ENCODE measurements at regions not wholly inside any gene's neighbourhood (a gene's known extent, or its start where the extent isn't known, plus 50 kb on each side); places are given as distances from the start of the nearest gene placed in this dataset.
A peak's percentile ranks its signal among the peaks of the same experiment; 100 is the strongest.
"Not testable (repeated sequence)": the region's sequence is repeated elsewhere in the genome, so short reads cannot be mapped to it uniquely, and the experiment has no call there.

- H3K27ac Mint-ChIP-seq; H3K4me1 Mint-ChIP-seq; H3K36me3 Mint-ChIP-seq; H3K4me3 Mint-ChIP-seq; ATAC-seq (replicated peaks); H3K27me3 Mint-ChIP-seq; DNase-seq; H3K9me3 Mint-ChIP-seq: not testable (repeated sequence)
Observed at GRCh38 chr7:76117306-76117991, 69.5 kb downstream of the MDH2 start.

- H3K9me3 Mint-ChIP-seq; H3K36me3 Mint-ChIP-seq; DNase-seq; H3K27me3 Mint-ChIP-seq; H3K4me3 Mint-ChIP-seq; ATAC-seq (replicated peaks); H3K4me1 Mint-ChIP-seq; H3K27ac Mint-ChIP-seq: not testable (repeated sequence)
Observed at GRCh38 chr7:76118253-76119036, 70.5 kb downstream of the MDH2 start.

GRCh38 chr7:76121044-76121443 is 73.1 kb downstream of the MDH2 start:
- ATAC-seq (replicated peaks) (no peak), DNase-seq (no peak)
- H3K36me3 Mint-ChIP-seq = peaks cover 0 to 1% of the 10 kb centered on the region in 2 donors
- H3K27me3 Mint-ChIP-seq = peaks cover 0 to 5% of the 10 kb centered on the region in 2 donors
- no peak overlapping the region for H3K27ac Mint-ChIP-seq
- no peak overlapping the region for H3K4me3 Mint-ChIP-seq
- H3K4me1 Mint-ChIP-seq = no peaks in the 10 kb centered on the region
- H3K9me3 Mint-ChIP-seq = no peaks in the 10 kb centered on the region

- H3K4me1 Mint-ChIP-seq = no peaks in the 10 kb centered on the region
- no peak overlapping the region for H3K27ac Mint-ChIP-seq
- no peak for DNase-seq
- no peaks in the 10 kb centered on the region for H3K9me3 Mint-ChIP-seq
- H3K36me3 Mint-ChIP-seq = peaks cover 0 to 1% of the 10 kb centered on the region in 2 donors
- peaks cover 0 to 5% of the 10 kb centered on the region in 2 donors for H3K27me3 Mint-ChIP-seq
- ATAC-seq (replicated peaks) = no peak
- H3K4me3 Mint-ChIP-seq = no peak overlapping the region
Observed at GRCh38 chr7:76122516-76123239, 74.8 kb downstream of the MDH2 start.

DNA sequence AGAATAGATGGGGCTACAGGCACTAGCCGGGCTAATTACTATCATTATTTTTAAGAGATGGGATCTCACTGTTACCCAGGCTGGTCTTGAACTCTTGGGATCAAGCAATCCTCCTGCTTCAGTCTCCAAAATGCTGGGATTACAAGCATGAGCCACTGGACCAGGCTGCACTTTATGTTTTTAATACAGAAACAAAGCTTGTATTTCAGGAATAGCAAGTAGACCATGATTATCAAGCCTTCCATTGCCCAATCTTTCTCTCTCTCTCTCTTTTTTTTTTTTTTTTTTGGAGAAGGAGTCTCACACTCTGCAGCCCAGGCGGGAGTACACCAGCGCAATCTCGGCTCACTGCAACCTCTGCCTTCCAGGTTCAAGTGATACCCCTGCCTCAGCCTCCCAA is 75.4 kb downstream of the MDH2 start:
- H3K27ac Mint-ChIP-seq = no peak overlapping the region
- H3K4me1 Mint-ChIP-seq = no peaks in the 10 kb centered on the region
- ATAC-seq (replicated peaks) = no peak

DNA sequence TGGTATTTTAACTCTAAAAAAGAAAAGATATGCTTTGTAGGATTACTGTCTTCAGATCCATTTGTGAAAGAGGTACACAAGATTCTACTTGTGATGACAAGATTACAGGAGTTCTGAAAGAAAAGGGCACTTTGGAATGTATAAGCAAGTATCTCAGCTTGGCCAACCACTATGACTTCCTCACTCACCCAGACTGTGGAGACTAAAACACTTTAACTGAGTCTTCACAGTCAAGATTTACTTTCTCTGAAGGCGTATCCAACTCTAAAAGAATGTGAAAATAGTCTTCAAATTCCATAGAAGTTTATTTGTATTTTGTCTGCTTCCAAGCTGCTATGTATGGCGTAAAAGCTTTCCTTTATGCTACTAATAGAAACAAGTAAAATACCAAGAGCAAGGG is 76.1 kb upstream of the SRRM3 start:
- Mint-ChIP-seq H3K4me3 (no peak overlapping the region), H3K36me3 (no peaks in the 10 kb centered on the region), H3K4me1 (no peaks in the 10 kb centered on the region), H3K9me3 (no peaks in the 10 kb centered on the region), H3K27ac (no peak overlapping the region), H3K27me3 (peaks cover under 1 to 3% of the 10 kb centered on the region in 2 donors)
- ATAC-seq (replicated peaks) (no peak), DNase-seq (no peak)

More for the DNA sequence above, 75.4 kb downstream of the MDH2 start:
- DNase-seq = no peak
- Mint-ChIP-seq H3K9me3 (no peaks in the 10 kb centered on the region), H3K36me3 (peaks cover 0 to under 1% of the 10 kb centered on the region in 2 donors), H3K4me3 (no peak overlapping the region), H3K27me3 (peaks cover 0 to 5% of the 10 kb centered on the region in 2 donors)

GRCh38 chr7:76126632-76127031 is 75.1 kb upstream of the SRRM3 start:
- no peaks in the 10 kb centered on the region for H3K9me3 Mint-ChIP-seq
- H3K4me3 Mint-ChIP-seq = no peak overlapping the region
- peaks cover 0 to 3% of the 10 kb centered on the region in 2 donors for H3K27me3 Mint-ChIP-seq
- no peaks in the 10 kb centered on the region for H3K4me1 Mint-ChIP-seq
- no peak for DNase-seq
- no peak for ATAC-seq (replicated peaks)
- no peak overlapping the region for H3K27ac Mint-ChIP-seq
- H3K36me3 Mint-ChIP-seq = no peaks in the 10 kb centered on the region

DNA sequence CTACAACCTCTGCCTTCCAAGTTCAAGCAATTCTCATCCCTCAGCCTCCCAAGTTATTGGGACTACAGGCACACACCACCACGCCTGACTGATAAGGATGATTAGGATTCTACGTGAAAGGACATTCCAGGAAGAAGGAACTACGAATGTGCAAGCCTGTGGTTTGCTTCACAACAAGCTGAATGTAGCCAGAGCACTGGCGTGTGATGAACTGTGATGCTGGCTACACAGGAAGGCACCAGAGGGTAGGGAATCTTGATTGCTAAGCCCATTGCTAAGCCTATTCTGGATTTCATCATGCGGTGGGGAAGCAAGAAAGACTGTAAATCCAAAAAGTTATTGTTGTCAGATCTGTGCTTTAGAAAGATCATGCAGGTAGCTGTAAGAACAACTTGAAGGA is 72.3 kb upstream of the SRRM3 start:
- DNase-seq (no peak), ATAC-seq (replicated peaks) (no peak)
- no peak overlapping the region for H3K27ac Mint-ChIP-seq
- H3K27me3 Mint-ChIP-seq = peaks cover 0 to 8% of the 10 kb centered on the region in 2 donors
- H3K4me1 Mint-ChIP-seq = peaks cover 10 to 13% of the 10 kb centered on the region in 2 donors
- no peaks in the 10 kb centered on the region for H3K9me3 Mint-ChIP-seq
- no peaks in the 10 kb centered on the region for H3K36me3 Mint-ChIP-seq
- no peak overlapping the region for H3K4me3 Mint-ChIP-seq

DNA sequence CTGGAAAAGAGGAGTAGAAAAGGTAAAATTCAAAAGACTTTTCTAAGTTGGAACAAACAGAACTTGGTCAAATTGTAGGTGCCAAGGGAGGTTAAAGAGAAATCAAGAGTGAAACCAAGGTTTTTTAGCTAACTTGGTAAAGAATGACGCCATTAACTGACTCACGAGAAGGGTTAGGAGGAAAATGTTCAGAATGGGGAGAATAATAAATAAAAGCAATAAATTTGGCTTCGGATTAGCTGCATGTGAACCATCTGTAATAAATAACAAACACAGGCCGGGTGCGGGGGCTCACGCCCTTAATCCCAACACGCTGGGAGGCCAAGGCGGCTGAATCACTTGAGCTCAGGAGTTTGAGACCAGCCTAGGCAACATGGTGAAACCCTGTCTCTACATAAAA is 71.9 kb upstream of the SRRM3 start:
- Mint-ChIP-seq H3K27ac (no peak overlapping the region), H3K4me3 (no peak overlapping the region), H3K36me3 (no peaks in the 10 kb centered on the region), H3K27me3 (peaks cover 0 to 10% of the 10 kb centered on the region in 2 donors), H3K4me1 (peaks cover 10 to 13% of the 10 kb centered on the region in 2 donors), H3K9me3 (no peaks in the 10 kb centered on the region)
- DNase-seq = no peak
- no peak for ATAC-seq (replicated peaks)

DNA sequence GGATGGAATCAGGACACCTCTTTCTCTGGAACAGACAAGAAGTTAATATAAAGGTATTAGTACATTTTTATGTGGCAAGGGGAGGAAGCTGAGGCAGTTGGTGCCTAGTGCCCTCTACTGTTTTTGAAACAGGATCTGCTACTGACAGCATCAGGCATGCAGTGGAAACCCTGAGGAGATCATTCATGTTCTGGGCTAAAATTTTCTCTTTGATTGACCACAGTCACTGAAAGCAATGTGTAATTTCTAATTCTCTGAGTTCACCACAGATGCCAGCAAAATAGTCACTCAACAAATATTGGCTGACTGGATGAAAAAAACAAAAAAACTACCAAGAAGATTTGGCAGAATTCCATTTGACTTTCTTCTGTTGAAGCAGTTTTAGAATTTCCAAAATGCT is 71.0 kb upstream of the SRRM3 start:
- H3K27ac Mint-ChIP-seq, H3K27me3 Mint-ChIP-seq, H3K4me3 Mint-ChIP-seq, DNase-seq, H3K36me3 Mint-ChIP-seq, H3K9me3 Mint-ChIP-seq: not testable (repeated sequence)
- H3K4me1 Mint-ChIP-seq = peaks cover 10 to 13% of the 10 kb centered on the region in 2 donors
- ATAC-seq (replicated peaks) = peak; percentile 31 to 57

GRCh38 chr7:76131887-76132286 is 69.8 kb upstream of the SRRM3 start:
- not testable (repeated sequence) for H3K4me3 Mint-ChIP-seq, H3K27ac Mint-ChIP-seq
- peaks cover 10 to 13% of the 10 kb centered on the region in 2 donors for H3K4me1 Mint-ChIP-seq

GRCh38 chr7:76133164-76133775 is 68.4 kb upstream of the SRRM3 start:
- peak overlapping the region; percentile 5 to 18 for H3K4me3 Mint-ChIP-seq
- H3K27ac Mint-ChIP-seq = peak overlapping the region; percentile 31
- peak in 1 of 2 donors; percentile 14 for ATAC-seq (replicated peaks)
- no peaks in the 10 kb centered on the region for H3K36me3 Mint-ChIP-seq
- H3K4me1 Mint-ChIP-seq = peaks cover 10 to 13% of the 10 kb centered on the region in 2 donors
- DNase-seq = no peak
- H3K27me3 Mint-ChIP-seq = peaks cover 10% of the 10 kb centered on the region in 2 donors
- no peaks in the 10 kb centered on the region for H3K9me3 Mint-ChIP-seq

More at GRCh38 chr7:76131887-76132286, 69.8 kb upstream of the SRRM3 start:
- not testable (repeated sequence) for H3K27me3 Mint-ChIP-seq; ATAC-seq (replicated peaks); DNase-seq; H3K9me3 Mint-ChIP-seq; H3K36me3 Mint-ChIP-seq

- Mint-ChIP-seq H3K27me3 (peaks cover 10% of the 10 kb centered on the region in 2 donors), H3K27ac (no peak overlapping the region), H3K4me1 (peaks cover 10 to 13% of the 10 kb centered on the region in 2 donors), H3K4me3 (peak overlapping the region; percentile 5 to 18), H3K9me3 (no peaks in the 10 kb centered on the region), H3K36me3 (no peaks in the 10 kb centered on the region)
- DNase-seq (no peak), ATAC-seq (replicated peaks) (peak in 1 of 2 donors; percentile 42)
Observed at GRCh38 chr7:76133839-76134238, 67.9 kb upstream of the SRRM3 start.

DNA sequence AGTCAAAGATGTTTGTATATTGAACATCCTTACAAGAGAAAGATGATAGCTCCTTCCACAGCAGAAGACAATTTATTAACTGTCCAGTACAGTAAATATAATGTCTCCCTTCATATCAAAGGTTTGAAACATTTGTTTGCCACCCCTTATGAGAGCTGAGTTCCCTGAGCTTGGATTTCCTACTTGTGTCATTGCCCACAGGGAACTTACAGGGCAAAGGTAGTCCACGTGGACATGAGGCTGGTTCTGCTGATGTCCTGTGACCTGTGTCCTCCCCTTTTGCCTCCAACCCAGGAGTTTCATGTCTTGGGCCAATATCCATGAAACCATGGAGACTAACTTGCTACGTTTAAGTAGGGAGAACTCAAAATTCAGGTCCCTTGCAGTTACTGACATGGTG is 66.4 kb upstream of the SRRM3 start:
- H3K4me3 Mint-ChIP-seq; H3K36me3 Mint-ChIP-seq; ATAC-seq (replicated peaks); H3K27ac Mint-ChIP-seq; DNase-seq; H3K9me3 Mint-ChIP-seq: not testable (repeated sequence)
- peaks cover 9 to 10% of the 10 kb centered on the region in 2 donors for H3K27me3 Mint-ChIP-seq
- peaks cover 10 to 13% of the 10 kb centered on the region in 2 donors for H3K4me1 Mint-ChIP-seq

All from stimulated activated naive B cell treated with anti-CD40 and anti-IgM and Interleukin-4, amounts not matched to agents 10 μg/mL and 1 μg/mL and 100 μg/mL, for 72 hours (primary cell).